ENCODE measurements at regions not wholly inside any gene's neighbourhood (a gene's known extent, or its start where the extent isn't known, plus 50 kb on each side); places are given as distances from the start of the nearest gene placed in this dataset.

GRCh38 chr4:11534623-11535302 lies 106.1 kb upstream of the HS3ST1 start:
- Histone ChIP-seq H3K36me3 (no peaks in the 10 kb centered on the region), H3K4me3 (no peak overlapping the region), H3K27ac (no peak overlapping the region), H3K27me3 (no peaks in the 10 kb centered on the region), H3K9me3 (peaks cover 0 to 2% (median 0%) of the 10 kb centered on the region in 4 donors), H3K4me1 (no peaks in the 10 kb centered on the region)
- 38 to 57% methylated on average over 2 of the region's 2 CpGs for WGBS, 2 donors
- intact Hi-C loops (cut with DNase I), result no loop called here
- no peak for DNase-seq
- TF ChIP-seq POLR2AphosphoS5 (IDR thresholded peaks at IDR 0.05) (no peak), EP300 (IDR thresholded peaks at IDR 0.05) (no peak), POLR2A (IDR thresholded peaks at IDR 0.05) (no peak), CTCF (IDR thresholded peaks at IDR 0.05) (no peak)

- DNase-seq, result no peak
- intact Hi-C loops (cut with DNase I), result no loop called here
- H3K4me1 ChIP-seq, result no peaks in the 10 kb centered on the region
- H3K36me3 ChIP-seq, result no peaks in the 10 kb centered on the region
- H3K4me3 ChIP-seq, result no peak overlapping the region
- no peak overlapping the region for H3K27ac ChIP-seq
- TF ChIP-seq POLR2AphosphoS5 (IDR thresholded peaks at IDR 0.05) (no peak), POLR2A (IDR thresholded peaks at IDR 0.05) (no peak), CTCF (IDR thresholded peaks at IDR 0.05) (no peak), EP300 (IDR thresholded peaks at IDR 0.05) (no peak)
- WGBS, 2 donors, result 24 to 75% methylated on average over 2 of the region's 2 CpGs
- H3K27me3 ChIP-seq, result no peaks in the 10 kb centered on the region
- peaks cover 0 to 2% (median 0%) of the 10 kb centered on the region in 4 donors for H3K9me3 ChIP-seq
Observed at GRCh38 chr4:11532138-11532537, 103.4 kb upstream of the HS3ST1 start.

GRCh38 chr4:11529625-11530201 lies 101.0 kb upstream of the HS3ST1 start:
- Histone ChIP-seq H3K27ac (no peak overlapping the region), H3K36me3 (no peaks in the 10 kb centered on the region), H3K27me3 (no peaks in the 10 kb centered on the region), H3K4me1 (no peaks in the 10 kb centered on the region), H3K9me3 (peaks cover 0 to 2% (median 0%) of the 10 kb centered on the region in 4 donors), H3K4me3 (no peak overlapping the region)
- TF ChIP-seq EP300 (IDR thresholded peaks at IDR 0.05) (no peak), CTCF (IDR thresholded peaks at IDR 0.05) (no peak), POLR2AphosphoS5 (IDR thresholded peaks at IDR 0.05) (no peak), POLR2A (IDR thresholded peaks at IDR 0.05) (no peak)
- DNase-seq, result no peak
- 50 to 85% methylated on average over 9 of the region's 9 CpGs for WGBS, 2 donors
- intact Hi-C loops (cut with DNase I), result no loop called here

GRCh38 chr4:11525085-11525484 lies 96.4 kb upstream of the HS3ST1 start:
- H3K36me3 ChIP-seq, result no peaks in the 10 kb centered on the region
- H3K27ac ChIP-seq, result no peak overlapping the region
- no peak for TF ChIP-seq CTCF (IDR thresholded peaks at IDR 0.05)
- no peak for TF ChIP-seq POLR2AphosphoS5 (IDR thresholded peaks at IDR 0.05)
- no peak for TF ChIP-seq POLR2A (IDR thresholded peaks at IDR 0.05)
- no peak for TF ChIP-seq EP300 (IDR thresholded peaks at IDR 0.05)
- no peak for DNase-seq
- intact Hi-C loops (cut with DNase I), result no loop called here
- 92 to 99% methylated on average over 1 of the region's 1 CpG for WGBS, 2 donors
- no peaks in the 10 kb centered on the region for H3K9me3 ChIP-seq
- H3K27me3 ChIP-seq, result no peaks in the 10 kb centered on the region
- no peak overlapping the region for H3K4me3 ChIP-seq
- no peaks in the 10 kb centered on the region for H3K4me1 ChIP-seq

Data from sigmoid colon (tissue), 6 donors.